ENCODE measurements at regions not wholly inside any gene's neighbourhood (a gene's known extent, or its start where the extent isn't known, plus 50 kb on each side); places are given as distances from the start of the nearest gene placed in this dataset.

DNA sequence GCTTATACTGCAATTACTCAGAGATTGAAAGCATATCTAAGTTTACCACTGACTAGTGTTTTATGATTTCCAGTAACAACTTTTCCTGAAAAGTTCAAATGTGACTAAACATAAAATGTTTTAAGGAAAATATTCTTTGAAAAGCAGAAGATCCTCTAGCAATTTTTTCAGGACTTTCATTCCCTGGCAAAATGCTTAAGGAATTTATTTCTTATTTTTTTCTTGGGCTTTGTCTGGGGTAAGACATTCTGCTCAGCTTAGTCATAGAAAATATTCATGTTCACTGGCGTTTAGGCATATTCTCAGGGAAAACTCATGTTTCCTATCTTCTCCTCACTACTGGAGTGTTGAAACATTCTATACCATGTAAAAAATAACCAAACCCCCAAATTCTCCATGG is 235.3 kb upstream of the CEP162 start:
- no peak for TF ChIP-seq CTCF (IDR thresholded peaks at IDR 0.05; ENCODE audit: insufficient read depth, missing control alignments)
- DNase-seq (ENCODE audit: insufficient read length, low spot score) (no peak), FAIRE-seq (no peak)

- FAIRE-seq (no peak), DNase-seq (ENCODE audit: insufficient read length, low spot score) (no peak)
- TF ChIP-seq CTCF (IDR thresholded peaks at IDR 0.05; ENCODE audit: insufficient read depth, missing control alignments), result no peak
Observed at GRCh38 chr6:84461461-84461860, 234.0 kb upstream of the CEP162 start.

DNA sequence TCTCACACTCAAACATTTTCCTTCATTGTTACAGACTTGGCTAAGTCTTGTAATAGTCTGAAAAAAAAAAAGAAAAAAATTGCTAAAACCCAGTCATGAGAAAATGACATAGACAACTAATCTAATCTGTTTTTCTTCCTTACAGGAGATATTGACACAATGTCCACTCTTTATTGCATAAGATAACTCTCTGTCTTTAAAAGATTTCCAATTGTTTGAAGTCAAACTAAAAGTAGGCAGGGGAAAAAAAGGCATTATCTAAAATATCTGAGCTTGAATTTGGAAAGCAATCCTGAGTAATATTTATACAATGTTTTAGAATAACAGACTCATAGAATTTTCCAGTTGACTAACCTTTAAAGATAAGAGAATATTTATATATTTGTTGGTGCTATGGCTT is 233.0 kb upstream of the CEP162 start:
- DNase-seq (ENCODE audit: insufficient read length, low spot score) (no peak), FAIRE-seq (no peak)
- TF ChIP-seq CTCF (IDR thresholded peaks at IDR 0.05; ENCODE audit: insufficient read depth, missing control alignments), result no peak

DNA sequence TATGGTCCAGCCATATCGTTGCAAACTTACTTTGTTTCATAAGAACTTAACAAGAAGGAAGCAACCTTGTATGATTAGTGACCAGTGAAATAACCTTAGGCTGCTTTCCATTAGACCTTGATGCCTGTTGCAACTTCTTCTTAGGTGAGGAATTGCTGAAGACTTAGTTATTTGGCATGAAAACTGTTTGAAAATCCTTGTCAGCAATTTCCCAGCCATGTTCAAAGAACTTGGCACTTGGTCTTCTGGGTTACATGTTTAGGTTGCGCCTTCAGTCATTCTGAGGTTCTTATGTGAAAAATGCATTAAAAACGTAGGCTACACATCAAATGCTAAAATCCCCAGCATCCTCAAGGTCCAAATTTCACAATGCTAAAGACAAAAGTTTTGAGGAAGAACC is 232.0 kb upstream of the CEP162 start:
- no peak for TF ChIP-seq CTCF (IDR thresholded peaks at IDR 0.05; ENCODE audit: insufficient read depth, missing control alignments)
- DNase-seq (ENCODE audit: insufficient read length, low spot score), result no peak
- no peak for FAIRE-seq

DNA sequence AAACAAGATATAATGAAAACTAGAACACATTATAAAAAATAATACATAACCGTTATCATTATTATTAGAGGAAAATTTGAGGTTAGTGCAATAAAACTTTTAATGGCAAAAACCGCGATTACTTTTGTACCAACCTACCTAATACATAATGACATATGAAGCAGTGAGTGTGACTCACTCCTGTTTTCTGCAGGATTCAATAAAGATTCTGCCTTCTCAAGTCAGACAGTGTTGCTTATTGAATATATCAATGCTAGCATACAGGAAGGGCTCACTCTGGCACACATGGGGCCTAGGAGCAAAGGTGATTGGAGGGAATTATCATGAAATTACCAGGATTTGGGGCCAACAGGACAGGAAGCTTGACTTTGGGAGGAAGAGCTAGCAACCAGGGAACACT is 230.8 kb upstream of the CEP162 start:
- FAIRE-seq (no peak), DNase-seq (ENCODE audit: insufficient read length, low spot score) (no peak)
- no peak for TF ChIP-seq CTCF (IDR thresholded peaks at IDR 0.05; ENCODE audit: insufficient read depth, missing control alignments)

- no peak for TF ChIP-seq CTCF (IDR thresholded peaks at IDR 0.05; ENCODE audit: insufficient read depth, missing control alignments)
Observed at GRCh38 chr6:84457276-84457675, 229.8 kb upstream of the CEP162 start.

GRCh38 chr6:84456803-84457202 is 229.4 kb upstream of the CEP162 start:
- no peak for DNase-seq (ENCODE audit: insufficient read length, low spot score)
- no peak for FAIRE-seq
- TF ChIP-seq CTCF (IDR thresholded peaks at IDR 0.05; ENCODE audit: insufficient read depth, missing control alignments), result no peak

More at GRCh38 chr6:84457276-84457675, 229.8 kb upstream of the CEP162 start:
- FAIRE-seq, result no peak
- DNase-seq (ENCODE audit: insufficient read length, low spot score), result no peak
